ENCODE measurements at regions not wholly inside any gene's neighbourhood (a gene's known extent, or its start where the extent isn't known, plus 50 kb on each side); places are given as distances from the start of the nearest gene placed in this dataset.

DNA sequence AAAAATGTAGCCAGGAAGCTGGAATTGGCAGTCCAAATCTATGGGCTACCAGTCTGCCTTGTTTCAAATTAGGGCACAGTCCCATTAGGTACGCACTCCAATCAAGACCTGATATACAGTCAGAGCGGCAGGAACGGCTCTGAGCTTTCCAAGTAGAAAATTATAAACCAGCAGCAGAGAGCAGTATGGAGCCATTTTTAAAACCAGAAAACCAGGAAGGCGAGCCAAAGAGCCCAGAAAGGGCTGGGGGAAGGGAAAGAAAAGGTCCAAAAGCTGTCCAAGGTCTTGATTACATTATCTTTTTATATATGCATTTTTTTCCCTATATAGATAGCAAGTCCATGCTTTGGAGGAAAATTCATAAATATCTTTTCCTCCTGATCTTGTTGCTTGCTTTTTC is 719.0 kb downstream of the RWDD3 start:
- TF ChIP-seq, protein P1, sequence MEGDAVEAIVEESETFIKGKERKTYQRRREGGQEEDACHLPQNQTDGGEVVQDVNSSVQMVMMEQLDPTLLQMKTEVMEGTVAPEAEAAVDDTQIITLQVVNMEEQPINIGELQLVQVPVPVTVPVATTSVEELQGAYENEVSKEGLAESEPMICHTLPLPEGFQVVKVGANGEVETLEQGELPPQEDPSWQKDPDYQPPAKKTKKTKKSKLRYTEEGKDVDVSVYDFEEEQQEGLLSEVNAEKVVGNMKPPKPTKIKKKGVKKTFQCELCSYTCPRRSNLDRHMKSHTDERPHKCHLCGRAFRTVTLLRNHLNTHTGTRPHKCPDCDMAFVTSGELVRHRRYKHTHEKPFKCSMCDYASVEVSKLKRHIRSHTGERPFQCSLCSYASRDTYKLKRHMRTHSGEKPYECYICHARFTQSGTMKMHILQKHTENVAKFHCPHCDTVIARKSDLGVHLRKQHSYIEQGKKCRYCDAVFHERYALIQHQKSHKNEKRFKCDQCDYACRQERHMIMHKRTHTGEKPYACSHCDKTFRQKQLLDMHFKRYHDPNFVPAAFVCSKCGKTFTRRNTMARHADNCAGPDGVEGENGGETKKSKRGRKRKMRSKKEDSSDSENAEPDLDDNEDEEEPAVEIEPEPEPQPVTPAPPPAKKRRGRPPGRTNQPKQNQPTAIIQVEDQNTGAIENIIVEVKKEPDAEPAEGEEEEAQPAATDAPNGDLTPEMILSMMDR (IDR thresholded peaks at IDR 0.05), result no peak
- Histone ChIP-seq H3K36me3 (replicated peaks in 1 of 2; ENCODE audit: control insufficient read depth in 1 of 2, insufficient read depth in 2 of 2, low read length in 2 of 2) (no peaks in the 10 kb centered on the region), H3K79me2 (ENCODE audit: insufficient read depth, low read length) (no peaks in the 10 kb centered on the region), H3K4me2 (replicated peaks; ENCODE audit: extremely low read depth, low read length, poor library complexity, severe bottlenecking) (no peak overlapping the region), H2AFZ (ENCODE audit: insufficient read depth, low read depth, low read length, poor library complexity, severe bottlenecking) (no peak overlapping the region), H3K9me3 (replicated peaks in 1 of 2; ENCODE audit: control insufficient read depth in 1 of 2, insufficient read depth in 1 of 2, low read length in 2 of 2) (no peaks in the 10 kb centered on the region), H3K9ac (ENCODE audit: insufficient read depth, low read length, poor library complexity, severe bottlenecking) (no peak overlapping the region), H4K20me1 (ENCODE audit: insufficient read depth, low read length) (no peaks in the 10 kb centered on the region), H3K27ac (ENCODE audit: low read depth in 1 of 2, low read length in 2 of 2) (no peak overlapping the region), H3K27me3 (ENCODE audit: control insufficient read depth in 2 of 2, insufficient read depth in 2 of 2, low read length in 2 of 2) (no peaks in the 10 kb centered on the region), H3K4me1 (ENCODE audit: control insufficient read depth in 1 of 2, insufficient read depth in 2 of 2, low read length in 2 of 2) (peaks cover 0 to 4% of the 10 kb centered on the region in 2 donors), H3K4me3 (replicated peaks in 1 of 3; ENCODE audit: low read depth in 2 of 3, low read length in 3 of 3) (no peak overlapping the region)
- intact Hi-C loops (cut with micrococcal nuclease), result no loop called here
- 7% methylated on average over 3 of the region's 4 CpGs for WGBS (ENCODE audit: insufficient coverage)
- no peaks in the 10 kb centered on the region for H3K36me3 Mint-ChIP-seq
- no peak overlapping the region for H3K4me3 Mint-ChIP-seq
- peaks cover 9% of the 10 kb centered on the region for H3K4me1 Mint-ChIP-seq
- no peak for DNase-seq
- peaks cover 3 to 5% (median 4%) of the 10 kb centered on the region in 3 donors for H3K27me3 Mint-ChIP-seq (ENCODE audit: low read depth in 3 of 3)
- no peaks in the 10 kb centered on the region for H3K9me3 Mint-ChIP-seq
- H3K27ac Mint-ChIP-seq, result no peak overlapping the region

DNA sequence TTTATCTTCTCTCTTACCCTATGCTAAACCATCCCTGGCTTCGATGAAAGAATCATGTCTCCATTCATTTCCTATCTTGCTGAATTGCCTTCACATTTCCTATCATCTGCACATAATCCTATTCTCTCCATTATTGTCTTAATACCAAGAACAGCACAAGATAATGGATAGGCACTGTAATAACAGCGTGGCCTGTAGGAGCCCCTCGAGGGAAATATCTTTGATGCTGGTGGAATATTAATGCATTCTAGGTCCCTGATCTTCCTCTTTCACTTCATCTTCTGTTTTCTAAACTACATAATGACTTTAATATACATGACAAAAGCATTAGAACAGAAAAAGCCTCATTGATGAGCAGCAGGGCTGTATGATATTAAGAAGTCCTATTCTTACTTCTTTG is 720.6 kb downstream of the RWDD3 start:
- TF ChIP-seq, protein P1 (IDR thresholded peaks at IDR 0.05), result no peak
- Histone ChIP-seq H3K36me3 (replicated peaks in 1 of 2; ENCODE audit: control insufficient read depth in 1 of 2, insufficient read depth in 2 of 2, low read length in 2 of 2) (no peaks in the 10 kb centered on the region), H3K79me2 (ENCODE audit: insufficient read depth, low read length) (no peaks in the 10 kb centered on the region), H2AFZ (ENCODE audit: insufficient read depth, low read depth, low read length, poor library complexity, severe bottlenecking) (no peak overlapping the region), H3K9ac (ENCODE audit: insufficient read depth, low read length, poor library complexity, severe bottlenecking) (no peak overlapping the region), H3K4me1 (ENCODE audit: control insufficient read depth in 1 of 2, insufficient read depth in 2 of 2, low read length in 2 of 2) (peaks cover 0 to 4% of the 10 kb centered on the region in 2 donors), H4K20me1 (ENCODE audit: insufficient read depth, low read length) (no peaks in the 10 kb centered on the region), H3K4me2 (replicated peaks; ENCODE audit: extremely low read depth, low read length, poor library complexity, severe bottlenecking) (no peak overlapping the region), H3K27me3 (ENCODE audit: control insufficient read depth in 2 of 2, insufficient read depth in 2 of 2, low read length in 2 of 2) (no peaks in the 10 kb centered on the region), H3K27ac (ENCODE audit: low read depth in 1 of 2, low read length in 2 of 2) (no peak overlapping the region), H3K4me3 (replicated peaks in 1 of 3; ENCODE audit: low read depth in 2 of 3, low read length in 3 of 3) (no peak overlapping the region), H3K9me3 (replicated peaks in 1 of 2; ENCODE audit: control insufficient read depth in 1 of 2, insufficient read depth in 1 of 2, low read length in 2 of 2) (no peaks in the 10 kb centered on the region)
- no CpG with 5 or more reads among the region's 3 CpGs for WGBS (ENCODE audit: insufficient coverage)
- Mint-ChIP-seq H3K4me1 (peaks cover 9% of the 10 kb centered on the region), H3K27me3 (ENCODE audit: low read depth in 3 of 3) (peaks cover 3 to 5% (median 4%) of the 10 kb centered on the region in 3 donors), H3K27ac (no peak overlapping the region), H3K36me3 (no peaks in the 10 kb centered on the region), H3K9me3 (peaks cover 0 to 2% (median 0%) of the 10 kb centered on the region in 7 donors), H3K4me3 (no peak overlapping the region)
- intact Hi-C loops (cut with micrococcal nuclease), result no loop called here
- DNase-seq, result no peak

All from CD14-positive monocyte (primary cell).